HCT116 (cell line): ENCODE measurements at regions not wholly inside any gene's neighbourhood (a gene's known extent, or its start where the extent isn't known, plus 50 kb on each side); places are given as distances from the start of the nearest gene placed in this dataset.

Experiments used
- ATAC-seq: fragments of 200-7000 bp; cut with Tn5 transposase; 2 replicates; pipeline ENCODE4 v1.9.1; 2020; ENCODE audit warnings: mild to moderate bottlenecking, moderate library complexity
- BruUV-seq: library from RNA; stranded (reverse); fragments of 400-500 nt; replicated peaks from 2 replicates; lab custom pipeline; 2021; lab: Mats Ljungman, UMichigan
- CTCF ChIA-PET: fragments of 300-600 bp; sonication (Branson Sonifier 250); formaldehyde crosslinking; loops from one replicate; lab custom pipeline; 2021; ENCODE audit warnings: antibody characterized with exemption; lab: Charles Lee
- POLR2A ChIA-PET: fragments of 300-600, 350-600 bp; sonication (Branson Sonifier 250); formaldehyde crosslinking; loops from one replicate; lab custom pipeline; 2021; ENCODE audit warnings: antibody characterized with exemption; lab: Charles Lee
- RAD21 ChIA-PET, 2 experiments: fragments of 300-600 bp; sonication (Branson Sonifier 250); formaldehyde crosslinking; loops; one replicate each; lab custom pipeline; 2023; ENCODE audit warnings: low total read pairs in 2 of 2; ENCODE audit not compliant: uncharacterized antibody in 2 of 2, unreplicated experiment in 2 of 2, low non-redundant PET in 1 of 2; lab: Charles Lee
- DNase-seq: peaks from one replicate; pipeline ENCODE4 v3.0.0-alpha.2; 2010; ENCODE audit warnings: low read depth, low spot score
- H2AFZ ChIP-seq: fragments of 200-600 bp; shearing (Covaris generic), sonication (generic); 2 replicates; pipeline ENCODE4 v1.6.1; 2017; ENCODE audit warnings: low read depth, mixed run types, mixed read lengths, antibody characterized with exemption, low read length; ENCODE audit not compliant: poor library complexity, severe bottlenecking
- H3K27ac ChIP-seq: 2 replicates; pipeline ENCODE4 v1.5.1; 2012; ENCODE audit warnings: low read depth, low read length
- H3K27me3 ChIP-seq: fragments of 200-600 bp; sonication (generic); 2 replicates; pipeline ENCODE4 v1.6.1; 2016; ENCODE audit warnings: mixed run types, low read length, mixed read lengths; ENCODE audit not compliant: insufficient read depth
- H3K36me3 ChIP-seq, 2 experiments: fragments of 200-500 bp in 1 of 2; fragments of 200-600 bp in 1 of 2; sonication (Bioruptor generic) in 1 of 2; sonication (generic) in 1 of 2; 2 replicates each; pipeline versions ENCODE4 v1.5.1 to v1.6.1; 2014 to 2016; ENCODE audit warnings: low read length in 2 of 2, inconsistent platforms in 1 of 2, mixed read lengths in 1 of 2, mixed run types in 1 of 2; ENCODE audit not compliant: insufficient read depth in 2 of 2, control insufficient read depth in 1 of 2
- H3K4me1 ChIP-seq, 2 experiments: fragments of 200-600 bp in 1 of 2; sonication (generic) in 1 of 2; 2 replicates each; pipeline versions ENCODE4 v1.5.1 to v1.6.1; 2012 to 2017; ENCODE audit warnings: low read length in 2 of 2, inconsistent platforms in 1 of 2, mild to moderate bottlenecking in 1 of 2, mixed read lengths in 1 of 2, mixed run types in 1 of 2, moderate library complexity in 1 of 2; ENCODE audit not compliant: insufficient read depth in 2 of 2, control insufficient read depth in 1 of 2
- H3K4me2 ChIP-seq: fragments of 200-600 bp; sonication (generic); 2 replicates; pipeline ENCODE4 v1.6.1; 2017; ENCODE audit warnings: mixed run types, low read length, mixed read lengths
- H3K4me3 ChIP-seq, 2 experiments: fragments of 200-600 bp in 1 of 2; sonication (generic) in 1 of 2; replicated peaks in 1 of 2; 2 replicates each; pipeline ENCODE4 v1.5.1; 2011 to 2016; ENCODE audit warnings: low read length in 2 of 2, control low read depth in 1 of 2, low read depth in 1 of 2, mild to moderate bottlenecking in 1 of 2, mixed read lengths in 1 of 2, mixed run types in 1 of 2
- H3K79me2 ChIP-seq: fragments of 200-600 bp; sonication (generic); 2 replicates; pipeline ENCODE4 v1.6.1; 2017; ENCODE audit warnings: mild to moderate bottlenecking, mixed run types, low read length, moderate library complexity, mixed read lengths; ENCODE audit not compliant: insufficient read depth
- H3K9ac ChIP-seq: fragments of 200-600 bp; sonication (generic); 2 replicates; pipeline ENCODE4 v1.6.1; 2016; ENCODE audit warnings: low read length, mixed read lengths
- H3K9me2 ChIP-seq: fragments of 200-600 bp; sonication (generic), shearing (Covaris generic); 2 replicates; pipeline ENCODE4 v1.6.1; 2017; ENCODE audit warnings: mixed run types, mild to moderate bottlenecking, moderate library complexity; ENCODE audit not compliant: insufficient read depth
- H3K9me3 ChIP-seq, 2 experiments: fragments of 200-500 bp in 1 of 2; fragments of 200-600 bp in 1 of 2; sonication (Bioruptor generic) in 1 of 2; sonication (generic) in 1 of 2; 2 replicates each; pipeline ENCODE4 v1.6.1; 2014 to 2017; ENCODE audit warnings: low read length in 2 of 2, mixed read lengths in 2 of 2, inconsistent platforms in 1 of 2, low read depth in 1 of 2, mild to moderate bottlenecking in 1 of 2, mixed run types in 1 of 2, moderate library complexity in 1 of 2; ENCODE audit not compliant: control insufficient read depth in 1 of 2, insufficient read depth in 1 of 2
- H4K20me1 ChIP-seq: fragments of 200-600 bp; sonication (generic), shearing (Covaris generic); 2 replicates; pipeline ENCODE4 v1.6.1; 2017; ENCODE audit warnings: mixed run types, mild to moderate bottlenecking, moderate library complexity; ENCODE audit not compliant: insufficient read depth
- ATF3 ChIP-seq: IDR thresholded peaks from 2 replicates; pipeline ENCODE4 v1.6.1; 2012
- CEBPB ChIP-seq: IDR thresholded peaks from 2 replicates; pipeline ENCODE4 v1.6.1; 2012; ENCODE audit warnings: low read depth
- EGR1 ChIP-seq: IDR thresholded peaks from 2 replicates; pipeline ENCODE4 v1.6.1; 2012; ENCODE audit warnings: low read depth
- ELF1 ChIP-seq: IDR thresholded peaks from 2 replicates; pipeline ENCODE4 v1.6.1; 2012; ENCODE audit warnings: low read depth, borderline replicate concordance
- FOSL1 ChIP-seq: IDR thresholded peaks from 2 replicates; pipeline ENCODE4 v1.6.1; 2012; ENCODE audit warnings: low read depth
- JUND ChIP-seq: IDR thresholded peaks from 2 replicates; pipeline ENCODE4 v1.6.1; 2012
- POLR2A ChIP-seq: IDR thresholded peaks from 2 replicates; pipeline ENCODE4 v1.7.0; 2011; ENCODE audit warnings: borderline replicate concordance; ENCODE audit not compliant: insufficient read depth, insufficient read length; ENCODE audit errors: extremely low read depth
- RAD21 ChIP-seq: IDR thresholded peaks from 2 replicates; pipeline ENCODE4 v1.6.1; 2012; ENCODE audit warnings: low read depth, mild to moderate bottlenecking
- SIN3A ChIP-seq: IDR thresholded peaks from 2 replicates; pipeline ENCODE4 v1.6.1; 2012; ENCODE audit warnings: low read depth
- SRF ChIP-seq: IDR thresholded peaks from 2 replicates; pipeline ENCODE4 v1.6.1; 2012; ENCODE audit warnings: low read depth
- TCF7L2 ChIP-seq: IDR thresholded peaks from 2 replicates; pipeline ENCODE4 v1.7.0; 2011; ENCODE audit warnings: borderline replicate concordance, inconsistent platforms; ENCODE audit not compliant: insufficient read depth, insufficient read length; ENCODE audit errors: extremely low read depth
- YY1 ChIP-seq: IDR thresholded peaks from 2 replicates; pipeline ENCODE4 v1.6.1; 2011; ENCODE audit warnings: low read length, low read depth, moderate library complexity, mild to moderate bottlenecking; ENCODE audit not compliant: insufficient replicate concordance; ENCODE audit errors: extremely low read depth
- ZNF274 ChIP-seq: fragments of 200-500 bp; sonication (Bioruptor generic); IDR thresholded peaks from 2 replicates; pipeline ENCODE4 v1.6.1; 2014; ENCODE audit warnings: mild to moderate bottlenecking, low read depth, low read length, inconsistent platforms
- intact Hi-C: fragments of 100-400 bp; cut with micrococcal nuclease; formaldehyde crosslinking; loops from 2 replicates; pipeline ENCODE4 v1.10.0; 2022
- TF ChIP-seq, protein P1 (sequence below), 3 experiments: fragments of 200-600 bp in 1 of 3; sonication (generic) in 1 of 3; IDR thresholded peaks in 2 of 3; conservative IDR thresholded peaks in 1 of 3; 2 replicates each; pipeline ENCODE4 v1.5.1; 2012 to 2017; ENCODE audit warnings: low read depth in 2 of 3, low read length in 2 of 3, antibody characterized with exemption in 1 of 3, borderline replicate concordance in 1 of 3, control low read depth in 1 of 3, mild to moderate bottlenecking in 1 of 3, mixed read lengths in 1 of 3, mixed run types in 1 of 3, moderate library complexity in 1 of 3; ENCODE audit not compliant: insufficient read depth in 1 of 3
- TF ChIP-seq, protein P2 (sequence below): IDR thresholded peaks from 2 replicates; pipeline ENCODE4 v1.6.1; 2012

DNA sequence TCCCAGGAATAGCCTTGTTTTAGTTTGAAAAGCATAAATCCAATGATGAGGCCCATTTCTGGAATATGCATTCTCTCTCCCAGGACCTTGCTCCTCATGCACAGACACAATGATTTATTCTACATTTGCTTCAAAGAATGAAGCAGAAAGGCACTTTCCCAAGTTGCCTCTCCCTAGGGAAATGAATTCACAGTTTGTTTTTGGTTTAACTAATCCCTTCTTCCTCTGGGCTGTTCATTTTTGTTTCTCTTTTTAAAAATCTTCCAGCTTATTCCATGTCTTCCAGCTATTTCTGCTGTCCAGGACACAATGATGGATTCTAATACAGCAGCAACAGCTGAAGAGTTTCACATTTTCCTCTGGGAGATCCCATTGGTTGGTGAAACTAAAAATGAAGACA is 1529.2 kb upstream of the TENM4 start:
- H3K36me3 ChIP-seq: no peaks in the 10 kb centered on the region
- no peak overlapping the region for H3K4me2 ChIP-seq
- H3K27ac ChIP-seq: no peak overlapping the region
- peaks cover 8 to 11% of the 10 kb centered on the region in 2 experiments; a peak in 2 of 4 replicates for H3K9me3 ChIP-seq
- H2AFZ ChIP-seq: no peak overlapping the region
- ChIA-PET RAD21 (no interaction called here), CTCF (no interaction called here), POLR2A (no interaction called here)
- no peaks in the 10 kb centered on the region for H3K27me3 ChIP-seq
- no peaks in the 10 kb centered on the region for H4K20me1 ChIP-seq
- no peaks in the 10 kb centered on the region for H3K9me2 ChIP-seq
- no TSS peak for BruUV-seq
- no peak overlapping the region for H3K9ac ChIP-seq
- DNase-seq: no peak
- intact Hi-C loops: no loop called here
- H3K4me1 ChIP-seq: no peaks in the 10 kb centered on the region
- no peaks in the 10 kb centered on the region for H3K79me2 ChIP-seq
- no peak for ATAC-seq
- no peak overlapping the region for H3K4me3 ChIP-seq
- TF ChIP-seq, protein P1, sequence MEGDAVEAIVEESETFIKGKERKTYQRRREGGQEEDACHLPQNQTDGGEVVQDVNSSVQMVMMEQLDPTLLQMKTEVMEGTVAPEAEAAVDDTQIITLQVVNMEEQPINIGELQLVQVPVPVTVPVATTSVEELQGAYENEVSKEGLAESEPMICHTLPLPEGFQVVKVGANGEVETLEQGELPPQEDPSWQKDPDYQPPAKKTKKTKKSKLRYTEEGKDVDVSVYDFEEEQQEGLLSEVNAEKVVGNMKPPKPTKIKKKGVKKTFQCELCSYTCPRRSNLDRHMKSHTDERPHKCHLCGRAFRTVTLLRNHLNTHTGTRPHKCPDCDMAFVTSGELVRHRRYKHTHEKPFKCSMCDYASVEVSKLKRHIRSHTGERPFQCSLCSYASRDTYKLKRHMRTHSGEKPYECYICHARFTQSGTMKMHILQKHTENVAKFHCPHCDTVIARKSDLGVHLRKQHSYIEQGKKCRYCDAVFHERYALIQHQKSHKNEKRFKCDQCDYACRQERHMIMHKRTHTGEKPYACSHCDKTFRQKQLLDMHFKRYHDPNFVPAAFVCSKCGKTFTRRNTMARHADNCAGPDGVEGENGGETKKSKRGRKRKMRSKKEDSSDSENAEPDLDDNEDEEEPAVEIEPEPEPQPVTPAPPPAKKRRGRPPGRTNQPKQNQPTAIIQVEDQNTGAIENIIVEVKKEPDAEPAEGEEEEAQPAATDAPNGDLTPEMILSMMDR (IDR thresholded peaks at IDR 0.05 in 2 of 3, conservative IDR thresholded peaks at IDR 0.05 in 1 of 3; ENCODE audit: borderline replicate concordance in 1 of 3, insufficient read depth in 1 of 3, low read depth in 2 of 3, low read length in 2 of 3): no peak

DNA sequence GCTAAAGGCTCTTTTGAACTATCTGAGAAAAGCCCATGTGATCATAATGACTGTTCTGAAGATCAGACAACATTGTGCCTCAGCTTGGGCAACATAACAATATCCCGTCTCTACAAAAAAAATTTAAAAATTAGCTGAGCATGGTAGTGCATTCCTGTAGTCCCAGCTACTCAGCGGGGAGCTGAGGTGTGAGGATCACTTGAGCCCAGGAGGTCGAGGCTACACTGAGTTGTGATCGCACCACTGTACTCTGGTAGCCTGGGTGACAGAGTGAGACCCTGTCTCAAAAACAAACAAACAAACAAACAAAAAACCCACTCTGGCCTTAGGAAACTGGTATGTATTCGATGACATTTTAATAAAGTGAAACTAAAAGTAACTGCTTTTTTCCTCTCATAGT is 1526.8 kb upstream of the TENM4 start:
- Histone ChIP-seq H3K9me3 (peaks cover 14 to 16% of the 10 kb centered on the region in 2 experiments; a peak in 2 of 4 replicates), H3K27ac (no peak overlapping the region), H3K79me2 (no peaks in the 10 kb centered on the region), H3K36me3 (no peaks in the 10 kb centered on the region), H3K9me2 (no peaks in the 10 kb centered on the region), H4K20me1 (no peaks in the 10 kb centered on the region), H3K4me1 (no peaks in the 10 kb centered on the region), H3K9ac (no peak overlapping the region), H2AFZ (no peak overlapping the region), H3K4me3 (no peak overlapping the region), H3K27me3 (no peaks in the 10 kb centered on the region), H3K4me2 (no peak overlapping the region)
- TF ChIP-seq EGR1: no peak
- no peak for TF ChIP-seq CEBPB
- no peak for TF ChIP-seq RAD21
- no peak for TF ChIP-seq FOSL1
- no peak for TF ChIP-seq ATF3
- TF ChIP-seq POLR2A: no peak
- no peak for TF ChIP-seq ELF1
- no peak for TF ChIP-seq YY1
- TF ChIP-seq SIN3A: no peak
- TF ChIP-seq, protein P2, sequence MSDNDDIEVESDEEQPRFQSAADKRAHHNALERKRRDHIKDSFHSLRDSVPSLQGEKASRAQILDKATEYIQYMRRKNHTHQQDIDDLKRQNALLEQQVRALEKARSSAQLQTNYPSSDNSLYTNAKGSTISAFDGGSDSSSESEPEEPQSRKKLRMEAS: no peak
- TF ChIP-seq ZNF274: no peak
- no peak for TF ChIP-seq JUND
- TF ChIP-seq, protein P1 (IDR thresholded peaks at IDR 0.05 in 2 of 3, conservative IDR thresholded peaks at IDR 0.05 in 1 of 3; ENCODE audit: borderline replicate concordance in 1 of 3, insufficient read depth in 1 of 3, low read depth in 2 of 3, low read length in 2 of 3): no peak
- TF ChIP-seq TCF7L2: no peak
- no peak for TF ChIP-seq SRF
- DNase-seq (no peak), ATAC-seq (no peak)
- ChIA-PET CTCF (no interaction called here), RAD21 (no interaction called here), POLR2A (no interaction called here)
- intact Hi-C loops: no loop called here
- BruUV-seq: no TSS peak
